ENCODE measurements at regions not wholly inside any gene's neighbourhood (a gene's known extent, or its start where the extent isn't known, plus 50 kb on each side); places are given as distances from the start of the nearest gene placed in this dataset.

- H3K4me3 ChIP-seq (ENCODE audit: low read length) = no peak overlapping the region
- H3K27me3 ChIP-seq (replicated peaks; ENCODE audit: control insufficient read depth, insufficient read depth, low read length) = no peaks in the 10 kb centered on the region
- DNase-seq (ENCODE audit: low read depth) = no peak
- peaks cover 10% of the 10 kb centered on the region for H3K4me1 ChIP-seq (ENCODE audit: control insufficient read depth, insufficient read depth, low read length)
- H3K36me3 ChIP-seq (ENCODE audit: control insufficient read depth, insufficient read depth, low read length, severe bottlenecking) = no peaks in the 10 kb centered on the region
- no peak overlapping the region for H3K9ac ChIP-seq (ENCODE audit: low read length)
- H3K9me3 ChIP-seq (ENCODE audit: control insufficient read depth, low read length) = no peaks in the 10 kb centered on the region
Observed at GRCh38 chr9:108562176-108562575, 293.6 kb downstream of the ACTL7B start.

- Histone ChIP-seq H3K4me3 (ENCODE audit: low read length) (no peak overlapping the region), H3K27me3 (replicated peaks; ENCODE audit: control insufficient read depth, insufficient read depth, low read length) (no peaks in the 10 kb centered on the region), H3K9me3 (ENCODE audit: control insufficient read depth, low read length) (no peaks in the 10 kb centered on the region), H3K36me3 (ENCODE audit: control insufficient read depth, insufficient read depth, low read length, severe bottlenecking) (no peaks in the 10 kb centered on the region), H3K4me1 (ENCODE audit: control insufficient read depth, insufficient read depth, low read length) (peaks cover 3% of the 10 kb centered on the region), H3K9ac (ENCODE audit: low read length) (no peak overlapping the region)
- no peak for DNase-seq (ENCODE audit: low read depth)
Observed at GRCh38 chr9:108559432-108559831, 296.4 kb downstream of the ACTL7B start.

- Histone ChIP-seq H3K4me1 (ENCODE audit: control insufficient read depth, insufficient read depth, low read length) (peaks cover 29% of the 10 kb centered on the region), H3K4me3 (ENCODE audit: low read length) (no peak overlapping the region), H3K9ac (ENCODE audit: low read length) (no peak overlapping the region), H3K36me3 (ENCODE audit: control insufficient read depth, insufficient read depth, low read length, severe bottlenecking) (no peaks in the 10 kb centered on the region), H3K27me3 (replicated peaks; ENCODE audit: control insufficient read depth, insufficient read depth, low read length) (no peaks in the 10 kb centered on the region), H3K9me3 (ENCODE audit: control insufficient read depth, low read length) (no peaks in the 10 kb centered on the region)
- no peak for DNase-seq (ENCODE audit: low read depth)
Observed at GRCh38 chr9:108554831-108555230, 301.0 kb downstream of the ACTL7B start.

GRCh38 chr9:108553111-108553635 is 302.6 kb downstream of the ACTL7B start:
- no peak for DNase-seq (ENCODE audit: low read depth)
- Histone ChIP-seq H3K36me3 (ENCODE audit: control insufficient read depth, insufficient read depth, low read length, severe bottlenecking) (no peaks in the 10 kb centered on the region), H3K9me3 (ENCODE audit: control insufficient read depth, low read length) (no peaks in the 10 kb centered on the region), H3K9ac (ENCODE audit: low read length) (no peak overlapping the region), H3K4me3 (ENCODE audit: low read length) (no peak overlapping the region), H3K4me1 (ENCODE audit: control insufficient read depth, insufficient read depth, low read length) (peaks cover 38% of the 10 kb centered on the region), H3K27me3 (replicated peaks; ENCODE audit: control insufficient read depth, insufficient read depth, low read length) (no peaks in the 10 kb centered on the region)

- Histone ChIP-seq H3K36me3 (ENCODE audit: control insufficient read depth, insufficient read depth, low read length, severe bottlenecking) (no peaks in the 10 kb centered on the region), H3K9me3 (ENCODE audit: control insufficient read depth, low read length) (no peaks in the 10 kb centered on the region), H3K4me3 (ENCODE audit: low read length) (no peak overlapping the region), H3K4me1 (ENCODE audit: control insufficient read depth, insufficient read depth, low read length) (peaks cover 38% of the 10 kb centered on the region), H3K9ac (ENCODE audit: low read length) (no peak overlapping the region), H3K27me3 (replicated peaks; ENCODE audit: control insufficient read depth, insufficient read depth, low read length) (no peaks in the 10 kb centered on the region)
- DNase-seq (ENCODE audit: low read depth) = no peak
Observed at GRCh38 chr9:108552459-108553040, 303.2 kb downstream of the ACTL7B start.

- H3K36me3 ChIP-seq (ENCODE audit: control insufficient read depth, insufficient read depth, low read length, severe bottlenecking) = no peaks in the 10 kb centered on the region
- peak; percentile 93 for DNase-seq (ENCODE audit: low read depth)
- no peaks in the 10 kb centered on the region for H3K9me3 ChIP-seq (ENCODE audit: control insufficient read depth, low read length)
- H3K27me3 ChIP-seq (replicated peaks; ENCODE audit: control insufficient read depth, insufficient read depth, low read length) = no peaks in the 10 kb centered on the region
- H3K9ac ChIP-seq (ENCODE audit: low read length) = peak overlapping the region; percentile 40
- peak overlapping the region; percentile 57 for H3K4me3 ChIP-seq (ENCODE audit: low read length)
- peaks cover 38% of the 10 kb centered on the region for H3K4me1 ChIP-seq (ENCODE audit: control insufficient read depth, insufficient read depth, low read length)
Observed at GRCh38 chr9:108551030-108551841, 304.6 kb downstream of the ACTL7B start.

- H3K9me3 ChIP-seq (ENCODE audit: control insufficient read depth, low read length) = no peaks in the 10 kb centered on the region
- no peak for DNase-seq (ENCODE audit: low read depth)
- no peaks in the 10 kb centered on the region for H3K27me3 ChIP-seq (replicated peaks; ENCODE audit: control insufficient read depth, insufficient read depth, low read length)
- H3K36me3 ChIP-seq (ENCODE audit: control insufficient read depth, insufficient read depth, low read length, severe bottlenecking) = no peaks in the 10 kb centered on the region
- H3K4me3 ChIP-seq (ENCODE audit: low read length) = no peak overlapping the region
- H3K9ac ChIP-seq (ENCODE audit: low read length) = no peak overlapping the region
- H3K4me1 ChIP-seq (ENCODE audit: control insufficient read depth, insufficient read depth, low read length) = peaks cover 38% of the 10 kb centered on the region
Observed at GRCh38 chr9:108550106-108550505, 305.7 kb downstream of the ACTL7B start.

- no peak overlapping the region for H3K9ac ChIP-seq (ENCODE audit: low read length)
- DNase-seq (ENCODE audit: low read depth) = no peak
- no peaks in the 10 kb centered on the region for H3K9me3 ChIP-seq (ENCODE audit: control insufficient read depth, low read length)
- H3K27me3 ChIP-seq (replicated peaks; ENCODE audit: control insufficient read depth, insufficient read depth, low read length) = no peaks in the 10 kb centered on the region
- peaks cover 38% of the 10 kb centered on the region for H3K4me1 ChIP-seq (ENCODE audit: control insufficient read depth, insufficient read depth, low read length)
- no peaks in the 10 kb centered on the region for H3K36me3 ChIP-seq (ENCODE audit: control insufficient read depth, insufficient read depth, low read length, severe bottlenecking)
- H3K4me3 ChIP-seq (ENCODE audit: low read length) = no peak overlapping the region
Observed at GRCh38 chr9:108549184-108549583, 306.6 kb downstream of the ACTL7B start.

GRCh38 chr9:108547411-108548135 is 308.2 kb downstream of the ACTL7B start:
- no peak overlapping the region for H3K4me3 ChIP-seq (ENCODE audit: low read length)
- no peaks in the 10 kb centered on the region for H3K27me3 ChIP-seq (replicated peaks; ENCODE audit: control insufficient read depth, insufficient read depth, low read length)
- H3K36me3 ChIP-seq (ENCODE audit: control insufficient read depth, insufficient read depth, low read length, severe bottlenecking) = no peaks in the 10 kb centered on the region
- no peak overlapping the region for H3K9ac ChIP-seq (ENCODE audit: low read length)
- no peaks in the 10 kb centered on the region for H3K9me3 ChIP-seq (ENCODE audit: control insufficient read depth, low read length)
- DNase-seq (ENCODE audit: low read depth) = no peak
- H3K4me1 ChIP-seq (ENCODE audit: control insufficient read depth, insufficient read depth, low read length) = peaks cover 35% of the 10 kb centered on the region

GRCh38 chr9:108546215-108546614 is 309.6 kb downstream of the ACTL7B start:
- DNase-seq (ENCODE audit: low read depth) = no peak
- no peaks in the 10 kb centered on the region for H3K36me3 ChIP-seq (ENCODE audit: control insufficient read depth, insufficient read depth, low read length, severe bottlenecking)
- H3K27me3 ChIP-seq (replicated peaks; ENCODE audit: control insufficient read depth, insufficient read depth, low read length) = no peaks in the 10 kb centered on the region
- H3K9ac ChIP-seq (ENCODE audit: low read length) = no peak overlapping the region
- peaks cover 23% of the 10 kb centered on the region for H3K4me1 ChIP-seq (ENCODE audit: control insufficient read depth, insufficient read depth, low read length)
- no peak overlapping the region for H3K4me3 ChIP-seq (ENCODE audit: low read length)
- H3K9me3 ChIP-seq (ENCODE audit: control insufficient read depth, low read length) = no peaks in the 10 kb centered on the region

- no peaks in the 10 kb centered on the region for H3K36me3 ChIP-seq (ENCODE audit: control insufficient read depth, insufficient read depth, low read length, severe bottlenecking)
- H3K27me3 ChIP-seq (replicated peaks; ENCODE audit: control insufficient read depth, insufficient read depth, low read length) = no peaks in the 10 kb centered on the region
- no peak overlapping the region for H3K4me3 ChIP-seq (ENCODE audit: low read length)
- DNase-seq (ENCODE audit: low read depth) = no peak
- no peaks in the 10 kb centered on the region for H3K9me3 ChIP-seq (ENCODE audit: control insufficient read depth, low read length)
- peaks cover 15% of the 10 kb centered on the region for H3K4me1 ChIP-seq (ENCODE audit: control insufficient read depth, insufficient read depth, low read length)
- H3K9ac ChIP-seq (ENCODE audit: low read length) = no peak overlapping the region
Observed at GRCh38 chr9:108545436-108545835, 310.4 kb downstream of the ACTL7B start.
